ENCODE measurements at regions not wholly inside any gene's neighbourhood (a gene's known extent, or its start where the extent isn't known, plus 50 kb on each side); places are given as distances from the start of the nearest gene placed in this dataset.

DNA sequence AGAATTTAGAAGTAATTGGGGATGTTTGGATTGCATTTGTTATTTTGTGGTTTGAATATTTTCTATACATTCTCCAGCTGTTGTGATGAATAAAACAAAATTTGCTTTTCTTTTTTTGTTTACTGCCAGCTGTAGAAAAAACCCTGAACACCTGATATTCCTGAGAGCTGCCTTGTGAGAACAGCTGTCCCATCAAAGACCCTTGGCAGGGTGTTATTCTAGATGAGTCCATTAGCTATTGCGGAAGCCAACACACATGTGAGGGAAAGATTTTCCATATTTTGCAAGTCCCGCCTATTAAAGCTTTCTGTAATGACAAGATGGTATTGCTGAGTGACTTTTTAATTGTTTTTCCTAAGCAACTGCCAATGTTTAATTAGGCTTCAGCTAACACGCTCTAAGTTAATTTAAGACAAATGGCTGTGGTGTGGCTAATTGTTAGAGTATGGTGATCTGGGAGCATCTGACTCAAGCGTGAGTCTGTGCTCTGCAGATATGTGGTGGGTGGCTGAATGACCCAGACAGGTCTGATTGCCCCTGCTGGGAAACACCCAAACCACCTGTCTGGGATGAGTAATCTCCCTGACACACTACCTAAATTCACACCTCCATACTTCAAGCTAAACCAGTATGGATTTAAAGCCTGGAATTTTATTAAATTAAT, 86.5 kb upstream of the PRLR start:
- TF ChIP-seq POU2F2 (IDR thresholded peaks at IDR 0.05; ENCODE audit: low read depth, low read length) (no peak), POLR2AphosphoS5 (IDR thresholded peaks at IDR 0.05; ENCODE audit: low read depth, low read length) (no peak), POLR2A (IDR thresholded peaks at IDR 0.05; ENCODE audit: low read depth, low read length) (no peak), SPI1 (IDR thresholded peaks at IDR 0.05; ENCODE audit: low read depth, low read length) (no peak), TAF1 (IDR thresholded peaks at IDR 0.05; ENCODE audit: low read depth, low read length) (no peak), PAX5 (IDR thresholded peaks at IDR 0.05; ENCODE audit: insufficient read depth, low read length, severe bottlenecking) (no peak)

All from GM12891 (cell line).